GM04504 (cell line): ENCODE measurements at regions not wholly inside any gene's neighbourhood (a gene's known extent, or its start where the extent isn't known, plus 50 kb on each side); places are given as distances from the start of the nearest gene placed in this dataset.
"Not testable (repeated sequence)": the region's sequence is repeated elsewhere in the genome, so short reads cannot be mapped to it uniquely, and the experiment has no call there.

Experiments
- DNase-seq: peaks from one replicate; pipeline ENCODE4 v3.0.0-alpha.2; 2012; ENCODE audit warnings: low read depth

GRCh38 chr17:30686538-30687479, 137.7 kb downstream of the CRLF3 start:
- DNase-seq: not testable (repeated sequence)

- DNase-seq: not testable (repeated sequence)
Measured at GRCh38 chr17:30682280-30682679, 142.2 kb downstream of the CRLF3 start.

- DNase-seq: not testable (repeated sequence)
Measured at GRCh38 chr17:30680681-30681080, 143.8 kb downstream of the CRLF3 start.

GRCh38 chr17:30677550-30678249, 146.8 kb downstream of the CRLF3 start:
- DNase-seq: no peak

- not testable (repeated sequence) for DNase-seq
Measured at GRCh38 chr17:30675777-30676492, 148.6 kb downstream of the CRLF3 start.

GRCh38 chr17:30669217-30669649, 155.3 kb downstream of the CRLF3 start:
- not testable (repeated sequence) for DNase-seq

GRCh38 chr17:30668360-30669181, 155.9 kb downstream of the CRLF3 start:
- not testable (repeated sequence) for DNase-seq

- DNase-seq: peak; percentile 33
Measured at GRCh38 chr17:30667657-30668359, 156.7 kb downstream of the CRLF3 start.

- DNase-seq: not testable (repeated sequence)
Measured at GRCh38 chr17:30666838-30667656, 157.4 kb downstream of the CRLF3 start.

GRCh38 chr17:30663727-30664455, 160.6 kb downstream of the CRLF3 start:
- DNase-seq: not testable (repeated sequence)

GRCh38 chr17:30657148-30657547, 167.3 kb downstream of the CRLF3 start:
- DNase-seq: not testable (repeated sequence)

- DNase-seq: not testable (repeated sequence)
Measured at GRCh38 chr17:30653038-30653437, 171.5 kb downstream of the CRLF3 start.

- DNase-seq: not testable (repeated sequence)
Measured at GRCh38 chr17:30650149-30650548, 172.9 kb downstream of the GOSR1 start.

GRCh38 chr17:30648015-30648620, 170.9 kb downstream of the GOSR1 start:
- DNase-seq: not testable (repeated sequence)

GRCh38 chr17:30645875-30646274, 168.7 kb downstream of the GOSR1 start:
- DNase-seq: not testable (repeated sequence)

- not testable (repeated sequence) for DNase-seq
Measured at GRCh38 chr17:30644713-30645112, 167.5 kb downstream of the GOSR1 start.

GRCh38 chr17:30644287-30644686, 167.1 kb downstream of the GOSR1 start:
- DNase-seq: not testable (repeated sequence)

GRCh38 chr17:30641428-30641827, 164.2 kb downstream of the GOSR1 start:
- not testable (repeated sequence) for DNase-seq
